Keratinocyte (primary cell): ENCODE measurements at regions not wholly inside any gene's neighbourhood (a gene's known extent, or its start where the extent isn't known, plus 50 kb on each side); places are given as distances from the start of the nearest gene placed in this dataset.

Experiments
- EZH2 ChIP-seq: IDR thresholded peaks from one replicate; pipeline ENCODE4 v1.6.1; 2012; ENCODE audit warnings: inconsistent platforms, mild to moderate bottlenecking, low read length, moderate library complexity
- TF ChIP-seq, protein P1 (sequence below), 3 experiments: IDR thresholded peaks in 1 of 3; conservative IDR thresholded peaks in 1 of 3; optimal IDR thresholded peaks in 1 of 3; 2 replicates in 2 of 3; 3 replicates in 1 of 3; pipeline versions ENCODE3 to v1.5.1; 2011; ENCODE audit warnings: low read length in 3 of 3, mild to moderate bottlenecking in 3 of 3, moderate library complexity in 2 of 3, control low read depth in 1 of 3, inconsistent platforms in 1 of 3; ENCODE audit not compliant: insufficient read depth in 2 of 3; ENCODE audit errors: extremely low read depth in 1 of 3

DNA sequence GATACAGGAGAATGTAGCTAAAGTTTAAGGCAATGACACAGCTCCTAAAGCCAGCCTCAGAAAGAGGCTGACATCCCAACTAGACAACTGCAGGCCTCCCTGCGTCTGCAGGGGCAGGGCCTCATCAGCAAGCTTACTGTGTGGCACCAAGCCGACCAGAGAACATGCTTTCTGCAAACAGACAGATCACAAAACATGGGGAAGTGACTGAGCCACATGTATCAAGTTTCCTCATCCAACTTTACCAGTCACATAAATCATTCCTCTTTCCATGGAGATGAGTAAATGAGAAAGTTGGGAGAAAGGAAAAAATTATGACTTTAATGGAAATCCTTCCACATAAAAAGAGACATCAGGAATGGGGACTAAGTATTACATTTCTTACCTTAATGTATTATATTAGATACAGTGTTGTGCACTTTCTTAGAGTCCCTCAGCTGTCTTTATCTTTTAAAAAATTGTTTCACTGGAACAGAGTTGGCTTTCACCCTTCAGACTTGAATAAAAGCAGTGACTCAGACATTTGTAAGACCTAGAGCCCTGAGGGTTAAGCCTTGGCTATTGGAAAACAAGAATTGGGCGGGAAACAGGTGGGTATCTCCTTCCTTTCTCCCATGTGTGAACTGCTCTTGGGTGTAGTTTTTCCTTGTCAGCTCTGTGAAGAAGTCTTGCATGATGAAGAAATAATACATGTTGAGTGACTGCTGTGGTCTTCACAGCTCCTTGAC is 305.7 kb upstream of the SNX7 start:
- TF ChIP-seq, protein P1, sequence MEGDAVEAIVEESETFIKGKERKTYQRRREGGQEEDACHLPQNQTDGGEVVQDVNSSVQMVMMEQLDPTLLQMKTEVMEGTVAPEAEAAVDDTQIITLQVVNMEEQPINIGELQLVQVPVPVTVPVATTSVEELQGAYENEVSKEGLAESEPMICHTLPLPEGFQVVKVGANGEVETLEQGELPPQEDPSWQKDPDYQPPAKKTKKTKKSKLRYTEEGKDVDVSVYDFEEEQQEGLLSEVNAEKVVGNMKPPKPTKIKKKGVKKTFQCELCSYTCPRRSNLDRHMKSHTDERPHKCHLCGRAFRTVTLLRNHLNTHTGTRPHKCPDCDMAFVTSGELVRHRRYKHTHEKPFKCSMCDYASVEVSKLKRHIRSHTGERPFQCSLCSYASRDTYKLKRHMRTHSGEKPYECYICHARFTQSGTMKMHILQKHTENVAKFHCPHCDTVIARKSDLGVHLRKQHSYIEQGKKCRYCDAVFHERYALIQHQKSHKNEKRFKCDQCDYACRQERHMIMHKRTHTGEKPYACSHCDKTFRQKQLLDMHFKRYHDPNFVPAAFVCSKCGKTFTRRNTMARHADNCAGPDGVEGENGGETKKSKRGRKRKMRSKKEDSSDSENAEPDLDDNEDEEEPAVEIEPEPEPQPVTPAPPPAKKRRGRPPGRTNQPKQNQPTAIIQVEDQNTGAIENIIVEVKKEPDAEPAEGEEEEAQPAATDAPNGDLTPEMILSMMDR (optimal IDR thresholded peaks at IDR 0.05 in 1 of 3, IDR thresholded peaks at IDR 0.05 in 1 of 3, conservative IDR thresholded peaks at IDR 0.05 in 1 of 3; ENCODE audit: extremely low read depth in 1 of 3, insufficient read depth in 2 of 3, low read length in 3 of 3), result no peak
- no peak for TF ChIP-seq EZH2
